MM.1S (cell line): ENCODE measurements at regions not wholly inside any gene's neighbourhood (a gene's known extent, or its start where the extent isn't known, plus 50 kb on each side); places are given as distances from the start of the nearest gene placed in this dataset.

ENCODE experiments used
- CTCF ChIP-seq: fragments of 300-600 bp; sonication (generic); IDR thresholded peaks from 2 replicates; pipeline ENCODE4 v1.5.1; 2016; ENCODE audit warnings: antibody characterized with exemption, low read length, mixed read lengths
- EZH2phosphoT487 ChIP-seq: fragments of 300-600 bp; sonication (generic); IDR thresholded peaks from 2 replicates; pipeline ENCODE4 v1.6.1; 2018; ENCODE audit warnings: antibody characterized with exemption, low read length

DNA sequence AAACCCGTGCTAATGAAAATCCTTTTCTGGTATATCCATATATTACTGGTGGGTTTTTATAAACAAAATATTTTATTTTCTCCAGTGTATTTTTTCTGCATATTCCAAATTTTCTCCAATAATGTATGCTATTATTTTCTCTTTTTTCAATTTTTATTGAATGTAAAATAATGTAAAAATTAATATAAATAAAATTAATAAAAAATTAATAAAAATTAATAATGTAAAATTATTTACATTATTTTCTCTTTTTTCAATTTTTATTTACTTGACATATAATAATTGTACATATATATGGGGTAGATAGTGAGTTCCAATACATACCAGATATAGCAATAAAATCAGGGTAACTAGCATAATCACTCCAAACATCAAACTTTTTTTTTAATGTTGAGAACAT is 56.4 kb downstream of the OXSM start:
- TF ChIP-seq EZH2phosphoT487 (no peak), CTCF (no peak)
